ENCODE measurements at regions not wholly inside any gene's neighbourhood (a gene's known extent, or its start where the extent isn't known, plus 50 kb on each side); places are given as distances from the start of the nearest gene placed in this dataset.

DNA sequence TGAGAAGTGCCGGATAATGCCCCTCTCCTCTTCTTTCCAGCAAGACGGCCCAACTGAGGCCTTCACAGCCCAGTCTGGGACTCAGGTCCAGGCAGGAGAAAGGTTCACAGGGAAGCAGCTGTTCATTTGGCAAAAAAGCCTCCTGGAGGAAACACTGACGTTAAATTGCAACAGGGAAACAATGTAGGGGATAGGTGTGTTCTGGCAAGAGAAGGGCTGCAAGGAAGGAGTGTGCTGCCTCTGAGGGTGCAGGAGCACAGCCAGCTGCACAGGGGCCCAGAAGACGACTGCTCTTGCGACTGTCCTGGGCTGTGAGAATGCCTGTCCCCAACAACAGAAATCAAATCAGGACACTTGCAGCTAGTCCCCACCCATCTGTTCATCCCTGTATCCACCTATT lies 70.6 kb upstream of the PMEPA1 start:
- no peak overlapping the region for H3K27ac ChIP-seq (ENCODE audit: insufficient read depth, low read length)
- BruUV-seq (replicated peaks): no TSS peak
- no peak overlapping the region for H3K4me2 ChIP-seq (ENCODE audit: low read depth, low read length)
- H3K4ac ChIP-seq (ENCODE audit: low read depth, low read length): no peak overlapping the region
- ChIA-PET POLR2A (ENCODE audit: unreplicated experiment) (no interaction called here), CTCF (no interaction called here)
- H4K91ac ChIP-seq (ENCODE audit: insufficient read depth, low read depth, low read length): no peak overlapping the region
- H3K9ac ChIP-seq (ENCODE audit: low read depth, low read length): no peak overlapping the region
- no peak overlapping the region for H2AK5ac ChIP-seq (ENCODE audit: low read depth, low read length)
- no peak overlapping the region for H2AFZ ChIP-seq (replicated peaks; ENCODE audit: low read length, poor library complexity)
- no peak overlapping the region for H2BK15ac ChIP-seq (ENCODE audit: low read depth, low read length)
- H2BK5ac ChIP-seq (ENCODE audit: low read depth, low read length, poor library complexity, severe bottlenecking): no peak overlapping the region
- H4K5ac ChIP-seq (ENCODE audit: low read depth, low read length): no peak overlapping the region
- no peak overlapping the region for H2BK120ac ChIP-seq (ENCODE audit: low read depth, low read length)
- H3K14ac ChIP-seq (replicated peaks; ENCODE audit: low read depth, low read length): no peak overlapping the region
- H2AK9ac ChIP-seq (replicated peaks; ENCODE audit: low read depth, low read length, poor library complexity): no peak overlapping the region
- H3K4me3 ChIP-seq (ENCODE audit: insufficient read depth, low read depth, low read length): no peak overlapping the region
- no peak overlapping the region for H3K56ac ChIP-seq (ENCODE audit: extremely low read depth, insufficient read depth, low read length)
- no peak overlapping the region for H4K8ac ChIP-seq (ENCODE audit: low read depth in 2 of 2, low read length in 2 of 2)
- no peak overlapping the region for H3K18ac ChIP-seq (ENCODE audit: low read depth, low read length)
- no peaks in the 10 kb centered on the region for H3K9me3 ChIP-seq (ENCODE audit: control insufficient read depth, insufficient read depth, low read length)
- 70% methylated on average over 2 of the region's 5 CpGs; no CpG with 5 or more reads in 1 of the 2 experiments for WGBS, 2 experiments (ENCODE audit: extremely low coverage in 2 of 2, insufficient read length in 1 of 2)
- no peaks in the 10 kb centered on the region for H3K4me1 ChIP-seq (ENCODE audit: control insufficient read depth, insufficient read depth, low read length)
- no peak overlapping the region for H2BK20ac ChIP-seq (ENCODE audit: low read depth, low read length)
- DNase-seq (no peak), ATAC-seq (ENCODE audit: low read depth) (no peak)
- H3K27me3 ChIP-seq (ENCODE audit: control insufficient read depth, insufficient read depth, low read length): peaks cover 2% of the 10 kb centered on the region; the same call in 1 of the 2 replicates
- intact Hi-C loops (cut with micrococcal nuclease) (no loop called here), in situ Hi-C loops (cut with MboI; ENCODE audit: low sequenced_read_pairs) (no loop called here), dilution Hi-C loops (cut with HindIII; ENCODE audit: low sequenced_read_pairs, unreplicated experiment) (no loop called here)
- H3K79me1 ChIP-seq (ENCODE audit: low read depth in 1 of 2, low read length in 2 of 2): no peaks in the 10 kb centered on the region
- no peak overlapping the region for H3K23ac ChIP-seq (ENCODE audit: low read depth, low read length)
- H4K20me1 ChIP-seq (ENCODE audit: insufficient read depth, low read length): no peaks in the 10 kb centered on the region
- no peak for TF ChIP-seq USF2 (IDR thresholded peaks at IDR 0.05; ENCODE audit: low read depth, low read length)
- no peak for TF ChIP-seq MAFK (IDR thresholded peaks at IDR 0.05; ENCODE audit: low read depth, low read length)
- TF ChIP-seq SMC3 (IDR thresholded peaks at IDR 0.05; ENCODE audit: low read depth, low read length): no peak
- no peak for TF ChIP-seq FOS (IDR thresholded peaks at IDR 0.05; ENCODE audit: low read depth, low read length)
- TF ChIP-seq, protein P1, sequence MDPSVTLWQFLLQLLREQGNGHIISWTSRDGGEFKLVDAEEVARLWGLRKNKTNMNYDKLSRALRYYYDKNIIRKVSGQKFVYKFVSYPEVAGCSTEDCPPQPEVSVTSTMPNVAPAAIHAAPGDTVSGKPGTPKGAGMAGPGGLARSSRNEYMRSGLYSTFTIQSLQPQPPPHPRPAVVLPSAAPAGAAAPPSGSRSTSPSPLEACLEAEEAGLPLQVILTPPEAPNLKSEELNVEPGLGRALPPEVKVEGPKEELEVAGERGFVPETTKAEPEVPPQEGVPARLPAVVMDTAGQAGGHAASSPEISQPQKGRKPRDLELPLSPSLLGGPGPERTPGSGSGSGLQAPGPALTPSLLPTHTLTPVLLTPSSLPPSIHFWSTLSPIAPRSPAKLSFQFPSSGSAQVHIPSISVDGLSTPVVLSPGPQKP (IDR thresholded peaks at IDR 0.05; ENCODE audit: borderline replicate concordance, low read depth, low read length): no peak
- TF ChIP-seq MXI1 (IDR thresholded peaks at IDR 0.05; ENCODE audit: borderline replicate concordance, low read depth, low read length): no peak
- TF ChIP-seq POLR2A (IDR thresholded peaks at IDR 0.05; ENCODE audit: low read depth, low read length): no peak
- no peak for TF ChIP-seq CHD1 (IDR thresholded peaks at IDR 0.05; ENCODE audit: low read depth, low read length)
- TF ChIP-seq CEBPB (IDR thresholded peaks at IDR 0.05; ENCODE audit: low read depth, low read length): no peak
- no peak for TF ChIP-seq RCOR1 (IDR thresholded peaks at IDR 0.05; ENCODE audit: insufficient replicate concordance, low read length)
- no peak for TF ChIP-seq RFX5 (IDR thresholded peaks at IDR 0.05; ENCODE audit: low read depth, low read length)
- TF ChIP-seq BHLHE40 (IDR thresholded peaks at IDR 0.05; ENCODE audit: low read depth, low read length): no peak
- TF ChIP-seq NFE2L2 (IDR thresholded peaks at IDR 0.05; ENCODE audit: low read depth, low read length): no peak
- TF ChIP-seq, protein P2, sequence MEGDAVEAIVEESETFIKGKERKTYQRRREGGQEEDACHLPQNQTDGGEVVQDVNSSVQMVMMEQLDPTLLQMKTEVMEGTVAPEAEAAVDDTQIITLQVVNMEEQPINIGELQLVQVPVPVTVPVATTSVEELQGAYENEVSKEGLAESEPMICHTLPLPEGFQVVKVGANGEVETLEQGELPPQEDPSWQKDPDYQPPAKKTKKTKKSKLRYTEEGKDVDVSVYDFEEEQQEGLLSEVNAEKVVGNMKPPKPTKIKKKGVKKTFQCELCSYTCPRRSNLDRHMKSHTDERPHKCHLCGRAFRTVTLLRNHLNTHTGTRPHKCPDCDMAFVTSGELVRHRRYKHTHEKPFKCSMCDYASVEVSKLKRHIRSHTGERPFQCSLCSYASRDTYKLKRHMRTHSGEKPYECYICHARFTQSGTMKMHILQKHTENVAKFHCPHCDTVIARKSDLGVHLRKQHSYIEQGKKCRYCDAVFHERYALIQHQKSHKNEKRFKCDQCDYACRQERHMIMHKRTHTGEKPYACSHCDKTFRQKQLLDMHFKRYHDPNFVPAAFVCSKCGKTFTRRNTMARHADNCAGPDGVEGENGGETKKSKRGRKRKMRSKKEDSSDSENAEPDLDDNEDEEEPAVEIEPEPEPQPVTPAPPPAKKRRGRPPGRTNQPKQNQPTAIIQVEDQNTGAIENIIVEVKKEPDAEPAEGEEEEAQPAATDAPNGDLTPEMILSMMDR (conservative IDR thresholded peaks at IDR 0.05; ENCODE audit: low read depth, low read length): no peak
- TF ChIP-seq RAD21 (IDR thresholded peaks at IDR 0.05; ENCODE audit: low read length): no peak
- TF ChIP-seq MAZ (IDR thresholded peaks at IDR 0.05; ENCODE audit: borderline replicate concordance, low read depth, low read length): no peak
- no peaks in the 10 kb centered on the region for H3K9me1 ChIP-seq (ENCODE audit: insufficient read depth, low read length)
- H3K36me3 ChIP-seq (ENCODE audit: control insufficient read depth, insufficient read depth, low read length): no peaks in the 10 kb centered on the region

All from IMR-90 (cell line).